Colonic mucosa (tissue), 4 donors: ENCODE measurements at regions not wholly inside any gene's neighbourhood (a gene's known extent, or its start where the extent isn't known, plus 50 kb on each side); places are given as distances from the start of the nearest gene placed in this dataset.

ENCODE experiments used
- DNase-seq: peaks from one replicate; pipeline ENCODE4 v3.0.0-alpha.2; 2020
- H3K27ac ChIP-seq: fragments of 200-600 bp; one replicate; pipeline ENCODE4 v1.8.0; 2021
- H3K27me3 ChIP-seq: fragments of 200-600 bp; one replicate; pipeline ENCODE4 v1.8.0; 2021
- H3K36me3 ChIP-seq: fragments of 200-600 bp; one replicate; pipeline ENCODE4 v1.8.0; 2021
- H3K4me1 ChIP-seq: fragments of 200-600 bp; one replicate; pipeline ENCODE4 v1.8.0; 2021; ENCODE audit warnings: mild to moderate bottlenecking
- H3K4me3 ChIP-seq: fragments of 200-600 bp; one replicate; pipeline ENCODE4 v1.8.0; 2021
- H3K9ac ChIP-seq, 2 donors: one replicate each; pipeline ENCODE4 v1.7.0; 2013; ENCODE audit warnings: control low read depth in 2 of 2, low read depth in 2 of 2, low read length in 2 of 2
- H3K9me3 ChIP-seq: fragments of 200-600 bp; one replicate; pipeline ENCODE4 v1.8.0; 2021
- intact Hi-C: fragments of 100-400 bp; cut with DNase I; formaldehyde crosslinking; loops from one replicate; pipeline ENCODE4 v1.14.1; 2022
- TF ChIP-seq, protein P1 (sequence below): fragments of 200-600 bp; IDR thresholded peaks from one replicate; pipeline ENCODE4 v1.8.0; 2022; ENCODE audit warnings: antibody characterized with exemption, mild to moderate bottlenecking
- donor health status: healthy.
- donor health status: DM: no; HTN: no; CAD: no.
- donor health status: DM: no; HTN: no; CAD: no.

DNA sequence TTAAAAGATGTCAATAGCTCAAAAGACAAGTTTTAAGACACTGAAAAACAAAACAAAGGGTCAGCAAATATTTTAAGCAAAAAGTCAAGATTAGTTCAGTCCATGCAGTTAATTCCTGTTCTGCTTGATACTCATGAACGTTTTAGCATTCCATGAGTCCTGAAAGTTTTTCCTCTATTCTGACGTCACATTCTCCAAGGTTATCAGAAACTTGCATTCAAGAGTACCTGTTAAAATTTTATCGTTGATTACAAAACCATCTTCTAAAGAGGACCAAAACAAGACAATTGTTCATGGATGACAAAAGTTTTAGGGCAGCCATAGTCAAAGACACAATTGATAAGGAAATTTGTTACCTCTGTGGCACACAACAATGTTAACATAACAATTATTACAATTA is 52.5 kb upstream of the VOPP1 start:
- H3K9ac ChIP-seq, result no peak overlapping the region
- no peak overlapping the region for H3K27ac ChIP-seq
- no peaks in the 10 kb centered on the region for H3K9me3 ChIP-seq
- no peak for DNase-seq
- H3K4me1 ChIP-seq, result no peaks in the 10 kb centered on the region
- H3K36me3 ChIP-seq, result no peaks in the 10 kb centered on the region
- intact Hi-C loops, result no loop called here
- TF ChIP-seq, protein P1, sequence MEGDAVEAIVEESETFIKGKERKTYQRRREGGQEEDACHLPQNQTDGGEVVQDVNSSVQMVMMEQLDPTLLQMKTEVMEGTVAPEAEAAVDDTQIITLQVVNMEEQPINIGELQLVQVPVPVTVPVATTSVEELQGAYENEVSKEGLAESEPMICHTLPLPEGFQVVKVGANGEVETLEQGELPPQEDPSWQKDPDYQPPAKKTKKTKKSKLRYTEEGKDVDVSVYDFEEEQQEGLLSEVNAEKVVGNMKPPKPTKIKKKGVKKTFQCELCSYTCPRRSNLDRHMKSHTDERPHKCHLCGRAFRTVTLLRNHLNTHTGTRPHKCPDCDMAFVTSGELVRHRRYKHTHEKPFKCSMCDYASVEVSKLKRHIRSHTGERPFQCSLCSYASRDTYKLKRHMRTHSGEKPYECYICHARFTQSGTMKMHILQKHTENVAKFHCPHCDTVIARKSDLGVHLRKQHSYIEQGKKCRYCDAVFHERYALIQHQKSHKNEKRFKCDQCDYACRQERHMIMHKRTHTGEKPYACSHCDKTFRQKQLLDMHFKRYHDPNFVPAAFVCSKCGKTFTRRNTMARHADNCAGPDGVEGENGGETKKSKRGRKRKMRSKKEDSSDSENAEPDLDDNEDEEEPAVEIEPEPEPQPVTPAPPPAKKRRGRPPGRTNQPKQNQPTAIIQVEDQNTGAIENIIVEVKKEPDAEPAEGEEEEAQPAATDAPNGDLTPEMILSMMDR, result no peak
- H3K27me3 ChIP-seq, result no peaks in the 10 kb centered on the region
- no peak overlapping the region for H3K4me3 ChIP-seq

DNA sequence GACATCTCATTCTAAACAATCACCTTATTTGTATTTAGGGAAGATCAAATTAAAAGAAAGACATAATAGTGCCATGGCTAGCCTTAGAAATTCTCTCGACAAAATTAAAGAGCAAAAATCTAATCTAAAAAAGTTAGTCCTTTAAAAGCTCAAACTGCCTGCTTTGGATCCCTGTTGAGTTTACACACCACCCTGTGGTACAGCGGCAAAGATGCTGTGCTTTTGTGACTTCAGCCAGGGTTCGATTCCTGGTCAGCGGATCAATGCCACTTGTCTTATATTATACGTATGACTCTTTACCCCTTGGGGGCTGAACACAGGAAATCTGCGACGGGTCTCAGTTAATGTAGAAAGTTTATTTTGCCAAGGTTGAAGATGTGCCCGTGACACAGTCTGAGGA is 51.3 kb upstream of the VOPP1 start:
- H3K4me3 ChIP-seq, result no peak overlapping the region
- TF ChIP-seq, protein P1, result no peak
- no peak overlapping the region for H3K27ac ChIP-seq
- intact Hi-C loops, result no loop called here
- no peaks in the 10 kb centered on the region for H3K36me3 ChIP-seq
- no peaks in the 10 kb centered on the region for H3K27me3 ChIP-seq
- no peaks in the 10 kb centered on the region for H3K4me1 ChIP-seq
- no peak for DNase-seq
- H3K9ac ChIP-seq, result no peak overlapping the region
- H3K9me3 ChIP-seq, result no peaks in the 10 kb centered on the region

DNA sequence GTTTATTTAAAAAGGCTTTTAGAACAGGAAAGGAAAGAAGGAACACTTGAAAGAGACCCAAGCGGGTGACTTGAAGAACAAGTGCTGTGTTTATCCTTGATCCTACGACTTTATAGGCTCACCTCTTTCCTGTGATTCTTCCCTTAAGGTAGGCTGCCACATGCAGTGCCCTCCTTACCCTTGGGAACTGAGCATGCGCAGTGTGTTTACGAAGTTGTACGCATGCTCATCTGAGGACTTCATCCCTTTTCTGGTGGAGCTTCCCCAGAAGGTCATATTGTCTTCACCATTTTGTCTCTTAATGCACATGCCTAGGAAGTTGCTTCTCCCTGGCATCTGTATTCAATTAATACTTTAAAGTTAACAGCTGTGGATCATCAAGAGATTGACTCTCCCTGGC is 49.9 kb upstream of the VOPP1 start:
- H3K4me3 ChIP-seq, result no peak overlapping the region
- no peak overlapping the region for H3K9ac ChIP-seq
- no peak overlapping the region for H3K27ac ChIP-seq
- intact Hi-C loops, result no loop called here
- no peaks in the 10 kb centered on the region for H3K9me3 ChIP-seq
- no peaks in the 10 kb centered on the region for H3K36me3 ChIP-seq
- TF ChIP-seq, protein P1, result no peak
- H3K27me3 ChIP-seq, result no peaks in the 10 kb centered on the region
- H3K4me1 ChIP-seq, result no peaks in the 10 kb centered on the region
- DNase-seq, result no peak
